ENCODE measurements at regions not wholly inside any gene's neighbourhood (a gene's known extent, or its start where the extent isn't known, plus 50 kb on each side); places are given as distances from the start of the nearest gene placed in this dataset.

DNA sequence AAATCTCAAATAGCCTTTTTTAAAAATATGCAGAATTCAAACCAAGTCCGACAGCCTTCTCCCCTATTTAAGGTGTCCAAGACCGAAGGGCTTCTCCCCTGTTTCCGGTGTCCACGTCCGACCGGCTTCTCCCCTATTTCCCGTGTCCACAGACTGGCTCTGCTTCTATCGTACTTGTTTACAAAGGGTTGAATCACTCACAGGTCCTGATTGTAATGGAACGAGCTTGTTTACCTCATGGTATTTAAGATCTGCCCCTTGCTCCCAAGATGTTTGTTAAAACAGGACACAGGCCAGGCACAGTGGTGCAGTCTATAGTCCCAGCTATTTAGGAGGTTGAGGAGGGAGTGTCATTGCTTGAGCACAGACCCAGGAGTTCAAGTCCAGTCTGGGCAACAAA is 90.4 kb upstream of the ROBO2 start:
- H2AFZ ChIP-seq (ENCODE audit: low read length), result no peak overlapping the region
- H3K23me2 ChIP-seq (ENCODE audit: low read depth, low read length), result no peaks in the 10 kb centered on the region
- CTCF ChIA-PET (ENCODE audit: partially characterized antibody), result no interaction called here
- no peaks in the 10 kb centered on the region for H3K9me3 ChIP-seq (ENCODE audit: insufficient read depth in 2 of 2, low read depth in 1 of 2, low read length in 1 of 2)
- H2BK12ac ChIP-seq (ENCODE audit: low read depth, low read length), result no peak overlapping the region
- POLR2A ChIA-PET (ENCODE audit: partially characterized antibody), result no interaction called here
- H3K9ac ChIP-seq (replicated peaks in 1 of 4; ENCODE audit: extremely low read depth in 1 of 4, low read depth in 3 of 4, low read length in 3 of 4), result no peak overlapping the region
- no peak overlapping the region for H2BK120ac ChIP-seq (replicated peaks; ENCODE audit: low read depth, low read length)
- FAIRE-seq, result no peak
- WGBS, 2 experiments (ENCODE audit: extremely low coverage in 1 of 2, insufficient coverage in 1 of 2, insufficient read length in 1 of 2, insufficient replicate concordance in 2 of 2, low coverage in 1 of 2, low lambda C conversion rate in 2 of 2, missing lambda C conversion rate in 1 of 2), result 94% methylated on average over 9 of the region's 9 CpGs; no CpG with 5 or more reads in 1 of the 2 experiments
- no peak overlapping the region for H3K23ac ChIP-seq (ENCODE audit: insufficient read length)
- no peak overlapping the region for H2BK5ac ChIP-seq (ENCODE audit: low read depth, low read length)
- no peaks in the 10 kb centered on the region for H3K79me2 ChIP-seq (ENCODE audit: control insufficient read depth in 1 of 2, insufficient read depth in 2 of 2, low read length in 2 of 2)
- no peak overlapping the region for H3K14ac ChIP-seq (ENCODE audit: insufficient read length)
- no peak overlapping the region for H2AK5ac ChIP-seq (ENCODE audit: low read depth, low read length)
- no peak overlapping the region for H3K18ac ChIP-seq (ENCODE audit: extremely low read depth, low read length)
- no peak overlapping the region for H3K27ac ChIP-seq (ENCODE audit: low read depth, low read length)
- no peaks in the 10 kb centered on the region for H3K36me3 ChIP-seq (ENCODE audit: control insufficient read depth in 2 of 4, insufficient read depth in 4 of 4, low read length in 3 of 4)
- no peak overlapping the region for H3K4ac ChIP-seq (replicated peaks; ENCODE audit: insufficient read length, low read depth, low read length)
- no peaks in the 10 kb centered on the region for H3K27me3 ChIP-seq (replicated peaks in 1 of 4; ENCODE audit: control insufficient read depth in 3 of 4, extremely low read depth in 1 of 4, insufficient read depth in 3 of 4, low read length in 3 of 4)
- H4K8ac ChIP-seq (ENCODE audit: extremely low read depth, insufficient read depth, low read length), result no peak overlapping the region
- H3K4me3 ChIP-seq (ENCODE audit: extremely low read depth in 1 of 4, insufficient read depth in 2 of 4, low read depth in 3 of 4, low read length in 4 of 4), result no peak overlapping the region
- H2BK15ac ChIP-seq (ENCODE audit: low read length), result no peak overlapping the region
- H4K5ac ChIP-seq (ENCODE audit: insufficient read length, low read depth, low read length), result no peak overlapping the region
- H3K4me2 ChIP-seq (ENCODE audit: insufficient read depth in 1 of 2, low read depth in 2 of 2, low read length in 2 of 2), result no peak overlapping the region
- no peaks in the 10 kb centered on the region for H3K4me1 ChIP-seq (replicated peaks in 1 of 4; ENCODE audit: control insufficient read depth in 3 of 4, insufficient read depth in 4 of 4, low read length in 3 of 4)
- no peak overlapping the region for H3K56ac ChIP-seq (replicated peaks; ENCODE audit: insufficient read length, low read depth, low read length)
- no peaks in the 10 kb centered on the region for H4K20me1 ChIP-seq (replicated peaks in 1 of 2; ENCODE audit: control insufficient read depth in 1 of 2, insufficient read depth in 2 of 2, low read length in 2 of 2)
- no peak overlapping the region for H4K91ac ChIP-seq (replicated peaks; ENCODE audit: insufficient read length, low read length)
- no peak for DNase-seq (ENCODE audit: low read depth in 1 of 2, low spot score in 2 of 2)
- TF ChIP-seq JUN (IDR thresholded peaks at IDR 0.05; ENCODE audit: low read depth, low read length) (no peak), ZNF274 (IDR thresholded peaks at IDR 0.05; ENCODE audit: borderline replicate concordance, extremely low read depth, low read length) (no peak), E2F6 (IDR thresholded peaks at IDR 0.05) (no peak), CEBPB (IDR thresholded peaks at IDR 0.05; ENCODE audit: low read depth, low read length) (no peak), SUZ12 (IDR thresholded peaks at IDR 0.05; ENCODE audit: low read length) (no peak)
- H2BK20ac ChIP-seq (ENCODE audit: low read length), result no peak overlapping the region
- H3K79me1 ChIP-seq (ENCODE audit: low read depth, low read length), result no peaks in the 10 kb centered on the region

Measured in H1 (cell line).